ENCODE measurements at regions not wholly inside any gene's neighbourhood (a gene's known extent, or its start where the extent isn't known, plus 50 kb on each side); places are given as distances from the start of the nearest gene placed in this dataset.

DNA sequence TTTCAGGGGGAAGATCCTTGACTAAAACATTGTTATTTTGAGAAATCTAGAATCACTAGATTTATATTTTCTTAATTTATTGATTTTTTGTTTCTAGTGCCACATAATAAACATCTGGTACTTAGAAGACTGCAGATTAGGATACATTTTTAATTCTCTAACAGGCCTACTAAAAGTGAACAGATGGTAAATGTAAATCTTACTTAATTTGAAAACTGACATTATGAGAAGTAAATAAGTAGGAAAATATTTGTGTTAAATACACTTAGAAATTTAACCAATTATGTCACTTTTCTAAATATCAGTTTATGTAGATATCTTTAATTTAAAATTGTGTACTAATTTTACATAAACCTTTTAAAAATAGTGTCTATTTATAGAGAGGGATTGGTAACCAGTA, 2255.6 kb upstream of the PCDH20 start:
- Histone ChIP-seq H3K9me2 (ENCODE audit: insufficient read depth) (no peaks in the 10 kb centered on the region), H4K20me1 (ENCODE audit: insufficient read depth) (no peaks in the 10 kb centered on the region), H3K27ac (ENCODE audit: low read depth, low read length) (no peak overlapping the region), H3K4me2 (ENCODE audit: low read length) (no peak overlapping the region), H3K4me1 (ENCODE audit: control insufficient read depth in 1 of 2, insufficient read depth in 2 of 2, low read length in 2 of 2) (no peaks in the 10 kb centered on the region), H3K27me3 (ENCODE audit: insufficient read depth, low read length) (no peaks in the 10 kb centered on the region), H3K9ac (ENCODE audit: low read length) (no peak overlapping the region), H2AFZ (ENCODE audit: low read depth, low read length, poor library complexity, severe bottlenecking) (peak overlapping the region; percentile 17), H3K79me2 (ENCODE audit: insufficient read depth, low read length) (no peaks in the 10 kb centered on the region), H3K36me3 (ENCODE audit: control insufficient read depth in 1 of 2, insufficient read depth in 2 of 2, low read length in 2 of 2) (no peaks in the 10 kb centered on the region), H3K4me3 (replicated peaks in 1 of 2; ENCODE audit: low read depth in 1 of 2, low read length in 2 of 2) (no peak overlapping the region), H3K9me3 (ENCODE audit: control insufficient read depth in 1 of 2, insufficient read depth in 1 of 2, low read depth in 1 of 2, low read length in 2 of 2) (no peaks in the 10 kb centered on the region)
- intact Hi-C loops (cut with micrococcal nuclease) = no loop called here
- DNase-seq (ENCODE audit: low read depth, low spot score) = no peak
- TF ChIP-seq CEBPB (IDR thresholded peaks at IDR 0.05; ENCODE audit: low read depth) (no peak), TCF7L2 (IDR thresholded peaks at IDR 0.05; ENCODE audit: borderline replicate concordance, extremely low read depth, insufficient read depth, insufficient read length) (no peak), YY1 (IDR thresholded peaks at IDR 0.05; ENCODE audit: extremely low read depth, insufficient replicate concordance, low read depth, low read length) (no peak), POLR2A (IDR thresholded peaks at IDR 0.05; ENCODE audit: borderline replicate concordance, extremely low read depth, insufficient read depth, insufficient read length) (no peak), RAD21 (IDR thresholded peaks at IDR 0.05; ENCODE audit: low read depth) (no peak), CBX3 (IDR thresholded peaks at IDR 0.05; ENCODE audit: low read depth) (no peak), FOSL1 (IDR thresholded peaks at IDR 0.05; ENCODE audit: low read depth) (no peak)
- TF ChIP-seq, protein P1, sequence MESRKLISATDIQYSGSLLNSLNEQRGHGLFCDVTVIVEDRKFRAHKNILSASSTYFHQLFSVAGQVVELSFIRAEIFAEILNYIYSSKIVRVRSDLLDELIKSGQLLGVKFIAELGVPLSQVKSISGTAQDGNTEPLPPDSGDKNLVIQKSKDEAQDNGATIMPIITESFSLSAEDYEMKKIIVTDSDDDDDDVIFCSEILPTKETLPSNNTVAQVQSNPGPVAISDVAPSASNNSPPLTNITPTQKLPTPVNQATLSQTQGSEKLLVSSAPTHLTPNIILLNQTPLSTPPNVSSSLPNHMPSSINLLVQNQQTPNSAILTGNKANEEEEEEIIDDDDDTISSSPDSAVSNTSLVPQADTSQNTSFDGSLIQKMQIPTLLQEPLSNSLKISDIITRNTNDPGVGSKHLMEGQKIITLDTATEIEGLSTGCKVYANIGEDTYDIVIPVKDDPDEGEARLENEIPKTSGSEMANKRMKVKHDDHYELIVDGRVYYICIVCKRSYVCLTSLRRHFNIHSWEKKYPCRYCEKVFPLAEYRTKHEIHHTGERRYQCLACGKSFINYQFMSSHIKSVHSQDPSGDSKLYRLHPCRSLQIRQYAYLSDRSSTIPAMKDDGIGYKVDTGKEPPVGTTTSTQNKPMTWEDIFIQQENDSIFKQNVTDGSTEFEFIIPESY (IDR thresholded peaks at IDR 0.05; ENCODE audit: extremely low read depth, insufficient replicate concordance, low read length) = no peak
- no TSS peak for BruUV-seq (replicated peaks)
- RAD21 ChIA-PET (ENCODE audit: low non-redundant PET in 1 of 2, low total read pairs in 2 of 2, uncharacterized antibody in 2 of 2, unreplicated experiment in 2 of 2) = no interaction called here
- ATAC-seq = no peak
- POLR2A ChIA-PET = no interaction called here
- CTCF ChIA-PET = no interaction called here

DNA sequence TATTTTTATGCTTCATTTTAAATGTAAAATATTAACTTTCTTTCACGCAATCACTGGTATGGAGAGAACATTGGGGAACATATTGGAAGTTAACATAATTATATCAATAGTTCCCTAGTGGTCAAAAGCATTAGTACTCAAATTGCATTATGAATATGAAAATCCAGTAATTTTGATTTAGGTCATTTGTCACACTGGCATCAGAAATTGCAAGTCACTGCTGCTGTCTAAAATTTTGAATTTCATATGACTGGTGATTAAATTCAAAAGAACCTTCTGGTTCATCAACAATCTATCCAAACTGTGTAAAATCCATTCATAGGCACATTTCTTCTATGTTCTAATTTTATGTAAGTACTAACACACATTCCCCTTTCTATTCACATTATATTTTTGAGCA, 2235.7 kb upstream of the PCDH20 start:
- TF ChIP-seq ZFX (IDR thresholded peaks at IDR 0.05) = no peak
- TF ChIP-seq TCF7L2 (IDR thresholded peaks at IDR 0.05; ENCODE audit: borderline replicate concordance, extremely low read depth, insufficient read depth, insufficient read length) = no peak
- H3K4me3 ChIP-seq (replicated peaks in 1 of 2; ENCODE audit: low read depth in 1 of 2, low read length in 2 of 2) = no peak overlapping the region
- H3K79me2 ChIP-seq (ENCODE audit: insufficient read depth, low read length) = no peaks in the 10 kb centered on the region
- DNase-seq (ENCODE audit: low read depth, low spot score) (no peak), ATAC-seq (no peak)
- no peak overlapping the region for H3K4me2 ChIP-seq (ENCODE audit: low read length)
- no peak overlapping the region for H3K9ac ChIP-seq (ENCODE audit: low read length)
- H3K9me2 ChIP-seq (ENCODE audit: insufficient read depth) = no peaks in the 10 kb centered on the region
- no peak overlapping the region for H3K27ac ChIP-seq (ENCODE audit: low read depth, low read length)
- intact Hi-C loops (cut with micrococcal nuclease) = no loop called here
- RAD21 ChIA-PET (ENCODE audit: low non-redundant PET in 1 of 2, low total read pairs in 2 of 2, uncharacterized antibody in 2 of 2, unreplicated experiment in 2 of 2) = no interaction called here
- H4K20me1 ChIP-seq (ENCODE audit: insufficient read depth) = peaks cover 3% of the 10 kb centered on the region; the same call in 1 of the 2 replicates
- H3K4me1 ChIP-seq (ENCODE audit: control insufficient read depth in 1 of 2, insufficient read depth in 2 of 2, low read length in 2 of 2) = no peaks in the 10 kb centered on the region
- CTCF ChIA-PET = no interaction called here
- H2AFZ ChIP-seq (ENCODE audit: low read depth, low read length, poor library complexity, severe bottlenecking) = peak overlapping the region; percentile 61
- H3K36me3 ChIP-seq (ENCODE audit: control insufficient read depth in 1 of 2, insufficient read depth in 2 of 2, low read length in 2 of 2) = no peaks in the 10 kb centered on the region
- POLR2A ChIA-PET = no interaction called here
- H3K9me3 ChIP-seq (ENCODE audit: control insufficient read depth in 1 of 2, insufficient read depth in 1 of 2, low read depth in 1 of 2, low read length in 2 of 2) = no peaks in the 10 kb centered on the region
- H3K27me3 ChIP-seq (ENCODE audit: insufficient read depth, low read length) = no peaks in the 10 kb centered on the region
- no TSS peak for BruUV-seq (replicated peaks)

All from HCT116 (cell line).